GM13976 (cell line): ENCODE measurements at regions not wholly inside any gene's neighbourhood (a gene's known extent, or its start where the extent isn't known, plus 50 kb on each side); places are given as distances from the start of the nearest gene placed in this dataset.

Source experiments
- DNase-seq: peaks from one replicate; pipeline ENCODE4 v3.0.0; 2012; ENCODE audit warnings: low spot score
- CTCF ChIP-seq: IDR thresholded peaks from 2 replicates; pipeline ENCODE4 v1.5.1; 2012; ENCODE audit warnings: borderline replicate concordance, mild to moderate bottlenecking; ENCODE audit not compliant: insufficient read depth; ENCODE audit errors: extremely low read depth, missing control alignments, control extremely low read depth
- in situ Hi-C: fragments of 300-500 bp; cut with MboI; formaldehyde crosslinking; loops from one replicate; pipeline ENCODE4 v1.12.0; 2022; ENCODE audit warnings: low sequenced_read_pairs, mixed read lengths, inconsistent platforms; ENCODE audit not compliant: unreplicated experiment

GRCh38 chr16:65524231-65524630 is 402.4 kb upstream of the CDH11 start:
- TF ChIP-seq CTCF, result no peak
- in situ Hi-C loops, result no loop called here
- DNase-seq, result no peak

- no peak for TF ChIP-seq CTCF
- in situ Hi-C loops, result no loop called here
- DNase-seq, result no peak
These were observed 401.6 kb upstream of the CDH11 start for GRCh38 chr16:65523283-65523944.

- TF ChIP-seq CTCF, result no peak
- no peak for DNase-seq
- in situ Hi-C loops, result no loop called here
These were observed 400.5 kb upstream of the CDH11 start for GRCh38 chr16:65522412-65522811.

- DNase-seq, result no peak
- in situ Hi-C loops, result no loop called here
- TF ChIP-seq CTCF, result no peak
These were observed 399.9 kb upstream of the CDH11 start for GRCh38 chr16:65521633-65522328.

GRCh38 chr16:65519402-65519801 is 397.5 kb upstream of the CDH11 start:
- in situ Hi-C loops, result no loop called here
- DNase-seq, result no peak
- no peak for TF ChIP-seq CTCF

GRCh38 chr16:65515193-65515592 is 393.3 kb upstream of the CDH11 start:
- in situ Hi-C loops, result no loop called here
- TF ChIP-seq CTCF, result no peak
- DNase-seq, result no peak

- no peak for TF ChIP-seq CTCF
- in situ Hi-C loops, result no loop called here
- no peak for DNase-seq
These were observed 389.0 kb upstream of the CDH11 start for GRCh38 chr16:65510850-65511249.
